Psoas muscle (tissue), 7 donors: ENCODE measurements at regions not wholly inside any gene's neighbourhood (a gene's known extent, or its start where the extent isn't known, plus 50 kb on each side); places are given as distances from the start of the nearest gene placed in this dataset.

ENCODE experiments used
- ATAC-seq, 4 donors: fragments of 200-7000 bp; cut with Tn5 transposase; one replicate each; pipeline ENCODE4 v1.9.1; 2020; ENCODE audit warnings: moderate library complexity in 3 of 4, mild to moderate bottlenecking in 2 of 4
- DNase-seq, 2 donors: peaks; one replicate each; pipeline ENCODE4 v3.0.0-alpha.2; 2020
- H3K27ac ChIP-seq: fragments of 200-600 bp; one replicate; pipeline ENCODE4 v1.8.0; 2022
- H3K27me3 ChIP-seq, 3 donors: fragments of 200-600 bp in 1 of 3; one replicate each; pipeline versions ENCODE4 v1.6.1 to v1.8.0; 2013 to 2022; ENCODE audit warnings: low read length in 2 of 3, mild to moderate bottlenecking in 2 of 3, moderate library complexity in 1 of 3; ENCODE audit not compliant: insufficient read depth in 3 of 3
- H3K36me3 ChIP-seq, 2 donors: fragments of 200-600 bp in 1 of 2; one replicate each; pipeline versions ENCODE4 v1.6.1 to v1.8.0; 2013 to 2022; ENCODE audit warnings: low read depth in 1 of 2, mild to moderate bottlenecking in 1 of 2, moderate library complexity in 1 of 2; ENCODE audit not compliant: insufficient read depth in 1 of 2
- H3K4me1 ChIP-seq: fragments of 200-600 bp; one replicate; pipeline ENCODE4 v1.8.0; 2022
- H3K4me3 ChIP-seq: fragments of 200-600 bp; one replicate; pipeline ENCODE4 v1.8.0; 2022; ENCODE audit warnings: mild to moderate bottlenecking
- H3K9me3 ChIP-seq: fragments of 200-600 bp; one replicate; pipeline ENCODE4 v1.8.0; 2022
- CTCF ChIP-seq: fragments of 200-600 bp; IDR thresholded peaks from one replicate; pipeline ENCODE4 v1.8.0; 2022; ENCODE audit warnings: antibody characterized with exemption
- WGBS, 3 donors: extraction: QIAGEN DNeasy Blood & Tissue Kit; methylation state at CpG; one replicate each; pipeline versions ENCODE4 v1.1.6 to v1.1.7; 2013; 5-methylcytosine and 5-hydroxymethylcytosine counted together
- intact Hi-C, 2 donors: fragments of 100-400 bp; cut with DNase I; formaldehyde crosslinking; loops; one replicate each; pipeline versions ENCODE4 v1.11.0 to v1.14.2; 2022
- donor health status: healthy with polysubstance abuse.
- donor health status: DM: no; HTN: no; CAD: no; lungs with moderate emphysema.
- donor health status: Bipolar disorder and iron deficiency.
- donor health status: healthy.
- donor health status: DM: yes; HTN: yes; CAD: no.
- donor health status: DM: no; HTN: no; CAD: no.
- donor health status: DM: yes; HTN: yes; CAD: no.

GRCh38 chr4:54813674-54814073 lies 155.9 kb downstream of the KIT start:
- intact Hi-C loops = no loop called here
- H3K27ac ChIP-seq = no peak overlapping the region
- no peak for ATAC-seq
- H3K4me1 ChIP-seq = no peaks in the 10 kb centered on the region
- H3K27me3 ChIP-seq = no peaks in the 10 kb centered on the region
- no peak for DNase-seq
- H3K36me3 ChIP-seq = no peaks in the 10 kb centered on the region
- WGBS, 3 donors = 86 to 91% (median 90%) methylated on average over 7 of the region's 7 CpGs
- no peak for TF ChIP-seq CTCF
- H3K9me3 ChIP-seq = no peaks in the 10 kb centered on the region
- no peak overlapping the region for H3K4me3 ChIP-seq

GRCh38 chr4:54806351-54806750 lies 148.6 kb downstream of the KIT start:
- H3K4me3 ChIP-seq = no peak overlapping the region
- intact Hi-C loops = no loop called here
- H3K9me3 ChIP-seq = no peaks in the 10 kb centered on the region
- ATAC-seq = no peak
- no peak overlapping the region for H3K27ac ChIP-seq
- no peaks in the 10 kb centered on the region for H3K4me1 ChIP-seq
- TF ChIP-seq CTCF = no peak
- H3K27me3 ChIP-seq = no peaks in the 10 kb centered on the region
- H3K36me3 ChIP-seq = no peaks in the 10 kb centered on the region
- no peak for DNase-seq

- H3K4me3 ChIP-seq = no peak overlapping the region
- no peak overlapping the region for H3K27ac ChIP-seq
- intact Hi-C loops = no loop called here
- WGBS, 3 donors = 48 to 63% (median 60%) methylated on average over 2 of the region's 2 CpGs
- ATAC-seq (no peak), DNase-seq (no peak)
- no peak for TF ChIP-seq CTCF
- no peaks in the 10 kb centered on the region for H3K9me3 ChIP-seq
- H3K27me3 ChIP-seq = no peaks in the 10 kb centered on the region
- H3K4me1 ChIP-seq = no peaks in the 10 kb centered on the region
- H3K36me3 ChIP-seq = no peaks in the 10 kb centered on the region
Measured at GRCh38 chr4:54802336-54802735, 144.6 kb downstream of the KIT start.

- WGBS, 3 donors = 72 to 74% (median 73%) methylated on average over 4 of the region's 4 CpGs
- no peaks in the 10 kb centered on the region for H3K4me1 ChIP-seq
- no peak for TF ChIP-seq CTCF
- intact Hi-C loops = no loop called here
- H3K9me3 ChIP-seq = no peaks in the 10 kb centered on the region
- no peak overlapping the region for H3K4me3 ChIP-seq
- no peak for DNase-seq
- no peak for ATAC-seq
- no peaks in the 10 kb centered on the region for H3K36me3 ChIP-seq
- no peaks in the 10 kb centered on the region for H3K27me3 ChIP-seq
- H3K27ac ChIP-seq = no peak overlapping the region
Measured at GRCh38 chr4:54800831-54801530, 143.2 kb downstream of the KIT start.

- Histone ChIP-seq H3K9me3 (no peaks in the 10 kb centered on the region), H3K36me3 (no peaks in the 10 kb centered on the region), H3K27me3 (no peaks in the 10 kb centered on the region), H3K27ac (no peak overlapping the region), H3K4me1 (no peaks in the 10 kb centered on the region), H3K4me3 (no peak overlapping the region)
- no peak for TF ChIP-seq CTCF
- DNase-seq = no peak
- intact Hi-C loops = no loop called here
- no peak for ATAC-seq
- WGBS, 3 donors = 71 to 75% (median 72%) methylated on average over 4 of the region's 4 CpGs
Measured at GRCh38 chr4:54794579-54794978, 136.8 kb downstream of the KIT start.
